ENCODE measurements at regions not wholly inside any gene's neighbourhood (a gene's known extent, or its start where the extent isn't known, plus 50 kb on each side); places are given as distances from the start of the nearest gene placed in this dataset.
A peak's percentile ranks its signal among the peaks of the same experiment; 100 is the strongest.

- Histone ChIP-seq H3K9me3 (no peaks in the 10 kb centered on the region), H3K4me2 (no peak overlapping the region), H3K36me3 (replicated peaks in 1 of 2; ENCODE audit: control insufficient read depth in 1 of 2, insufficient read depth in 2 of 2, low read length in 1 of 2) (no peaks in the 10 kb centered on the region), H3K4me1 (ENCODE audit: control insufficient read depth in 1 of 2, insufficient read depth in 2 of 2, low read depth in 1 of 2, low read length in 1 of 2) (peaks cover 0 to 6% of the 10 kb centered on the region in 2 experiments; a peak in 1 of 4 replicates), H3K9ac (no peak overlapping the region), H3F3A (replicated peaks; ENCODE audit: insufficient read depth) (peaks cover 33% of the 10 kb centered on the region), H4K20me1 (ENCODE audit: insufficient read depth) (no peaks in the 10 kb centered on the region), H3K79me2 (ENCODE audit: insufficient read depth) (no peaks in the 10 kb centered on the region), H3K4me3 (ENCODE audit: low read depth in 2 of 2, low read length in 1 of 2) (no peak overlapping the region), H2AFZ (ENCODE audit: low read depth) (no peak overlapping the region), H3K27me3 (ENCODE audit: insufficient read depth) (no peaks in the 10 kb centered on the region), H3K27ac (ENCODE audit: low read depth in 2 of 2, low read length in 1 of 2) (peak overlapping the region in 1 of 2 experiments; percentile 91; a peak in 2 of 4 replicates), H3K9me2 (no peaks in the 10 kb centered on the region)
- WGBS (ENCODE audit: low lambda C conversion rate): 65% methylated on average over 7 of the region's 7 CpGs
- TF ChIP-seq GATA2 (CRISPR knock-in tag; IDR thresholded peaks at IDR 0.05): no peak
- ChIA-PET CTCF (interaction anchor here (0.6 kb wide), 1 partner anchor 1327 kb away, joined by 3 read pairs; no protein-coding TSS in a partner anchor), POLR2A (no interaction called here)
- no peak for DNase-seq
Measured at GRCh38 chr10:120368338-120368737, 88.7 kb upstream of the PLPP4 start.

GRCh38 chr10:120368927-120369326 lies 88.1 kb upstream of the PLPP4 start:
- ChIA-PET CTCF (no interaction called here), POLR2A (no interaction called here)
- Histone ChIP-seq H3K4me2 (no peak overlapping the region), H2AFZ (ENCODE audit: low read depth) (no peak overlapping the region), H3K27me3 (ENCODE audit: insufficient read depth) (no peaks in the 10 kb centered on the region), H3K4me3 (ENCODE audit: low read depth in 2 of 2, low read length in 1 of 2) (no peak overlapping the region), H3K4me1 (ENCODE audit: control insufficient read depth in 1 of 2, insufficient read depth in 2 of 2, low read depth in 1 of 2, low read length in 1 of 2) (peaks cover 0 to 6% of the 10 kb centered on the region in 2 experiments; a peak in 1 of 4 replicates), H4K20me1 (ENCODE audit: insufficient read depth) (no peaks in the 10 kb centered on the region), H3F3A (replicated peaks; ENCODE audit: insufficient read depth) (peaks cover 33% of the 10 kb centered on the region), H3K9me2 (no peaks in the 10 kb centered on the region), H3K27ac (ENCODE audit: low read depth in 2 of 2, low read length in 1 of 2) (peak overlapping the region in 1 of 2 experiments; percentile 91; a peak in 2 of 4 replicates), H3K36me3 (replicated peaks in 1 of 2; ENCODE audit: control insufficient read depth in 1 of 2, insufficient read depth in 2 of 2, low read length in 1 of 2) (no peaks in the 10 kb centered on the region), H3K9me3 (no peaks in the 10 kb centered on the region), H3K79me2 (ENCODE audit: insufficient read depth) (no peaks in the 10 kb centered on the region), H3K9ac (peak overlapping the region; percentile 51; the same call in 1 of the 2 replicates)
- DNase-seq: no peak
- TF ChIP-seq TAF1 (IDR thresholded peaks at IDR 0.05; ENCODE audit: borderline replicate concordance, low read depth, low read length) (no peak), FOXM1 (IDR thresholded peaks at IDR 0.05; ENCODE audit: low read depth) (no peak), ZBTB33 (IDR thresholded peaks at IDR 0.05; ENCODE audit: borderline replicate concordance, low read depth) (no peak), TCF12 (IDR thresholded peaks at IDR 0.05) (no peak), FOXJ3 (CRISPR knock-in tag; IDR thresholded peaks at IDR 0.05) (no peak), ELF1 (IDR thresholded peaks at IDR 0.05) (no peak), TEAD4 (IDR thresholded peaks at IDR 0.05; ENCODE audit: borderline replicate concordance, insufficient read depth) (no peak), GABPA (IDR thresholded peaks at IDR 0.05; ENCODE audit: low read depth) (no peak), RCOR1 (IDR thresholded peaks at IDR 0.05; ENCODE audit: low read length) (no peak), NFIC (IDR thresholded peaks at IDR 0.05; ENCODE audit: borderline replicate concordance) (no peak), CTCF (IDR thresholded peaks at IDR 0.05) (no peak), MEF2A (IDR thresholded peaks at IDR 0.05; ENCODE audit: borderline replicate concordance, low read depth) (no peak), REST (IDR thresholded peaks at IDR 0.05; ENCODE audit: low read depth, low read length) (no peak), EZH2phosphoT487 (IDR thresholded peaks at IDR 0.05; ENCODE audit: borderline replicate concordance, low read depth) (no peak)
- 63% methylated on average over 5 of the region's 5 CpGs for WGBS (ENCODE audit: low lambda C conversion rate)
